ENCODE measurements at regions not wholly inside any gene's neighbourhood (a gene's known extent, or its start where the extent isn't known, plus 50 kb on each side); places are given as distances from the start of the nearest gene placed in this dataset.

DNA sequence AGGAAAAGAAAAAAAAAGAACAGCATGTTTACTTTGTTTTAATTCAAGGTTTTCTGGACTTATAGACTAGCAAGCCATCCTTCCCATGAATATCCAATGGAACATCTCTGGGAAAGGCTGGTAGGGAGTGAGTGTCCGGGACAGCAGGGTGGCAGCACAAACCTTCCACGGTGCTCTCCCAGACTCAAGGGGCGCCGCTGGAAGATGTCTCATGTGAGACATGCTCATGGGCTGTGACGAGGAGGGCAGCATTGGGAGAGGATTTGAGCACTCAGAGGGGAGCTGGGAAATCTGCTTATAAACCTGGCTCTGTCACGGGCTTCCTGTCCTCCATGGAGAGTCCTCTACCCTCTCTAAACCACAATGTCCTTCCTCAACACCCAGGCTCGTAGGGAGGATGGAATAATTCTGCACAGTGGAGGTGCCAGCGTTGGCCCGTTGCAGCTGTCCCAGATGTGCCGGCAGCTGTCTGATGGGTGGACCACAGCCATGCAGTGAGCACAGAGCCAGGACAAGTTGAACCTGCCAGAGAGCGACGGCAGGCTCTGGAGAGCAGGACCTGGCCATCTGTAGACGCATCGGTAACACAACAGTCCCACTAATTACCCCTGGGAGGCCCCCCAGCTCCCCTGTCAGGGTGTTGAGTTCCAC, 100.1 kb upstream of the IGSF21 start:
- ChIA-PET CTCF (no interaction called here), POLR2A (no interaction called here)
- H3K4me3 ChIP-seq (ENCODE audit: low read length), result no peak overlapping the region
- no peaks in the 10 kb centered on the region for H3K36me3 ChIP-seq (ENCODE audit: insufficient read depth, low read length)
- DNase-seq, result no peak
- H3K27ac ChIP-seq (ENCODE audit: low read depth, low read length), result no peak overlapping the region
- no peaks in the 10 kb centered on the region for H3K4me1 ChIP-seq (ENCODE audit: insufficient read depth, low read length)
- no peaks in the 10 kb centered on the region for H3K9me3 ChIP-seq (ENCODE audit: low read length)
- Mint-ChIP-seq H3K4me1 (no peaks in the 10 kb centered on the region), H3K4me3 (no peak overlapping the region), H3K9me3 (peaks cover 0 to 4% (median 0%) of the 10 kb centered on the region in 5 donors), H3K27ac (peak overlapping the region in 1 of 8 donors; percentile 68), H3K36me3 (no peaks in the 10 kb centered on the region), H3K27me3 (peaks cover 13 to 34% of the 10 kb centered on the region in 2 donors)
- no peaks in the 10 kb centered on the region for H3K27me3 ChIP-seq (ENCODE audit: insufficient read depth, low read length, poor library complexity, severe bottlenecking)

DNA sequence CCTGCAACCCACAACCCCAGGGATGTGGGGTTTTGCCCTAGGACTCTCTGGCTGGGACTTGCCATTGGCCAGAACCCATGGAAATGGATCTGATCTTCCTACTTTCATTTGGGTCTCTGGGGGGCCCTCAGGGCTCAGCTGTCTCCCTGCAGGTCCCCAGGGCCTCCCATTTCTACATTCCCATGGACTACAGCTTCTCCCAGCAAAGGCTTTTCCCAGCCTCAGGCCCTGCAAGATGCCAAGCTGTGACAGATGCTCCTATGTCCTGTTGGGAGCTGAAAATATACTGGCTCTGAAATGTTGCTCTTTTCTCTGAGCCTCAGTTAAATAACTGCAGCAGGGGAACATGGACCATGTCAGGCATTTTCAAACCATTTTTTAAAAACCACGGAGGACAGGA, 99.5 kb upstream of the IGSF21 start:
- H3K9me3 ChIP-seq (ENCODE audit: low read length), result no peaks in the 10 kb centered on the region
- H3K27me3 Mint-ChIP-seq, result peaks cover 13 to 31% of the 10 kb centered on the region in 2 donors
- peaks cover 0 to 4% (median 0%) of the 10 kb centered on the region in 5 donors for H3K9me3 Mint-ChIP-seq
- no peak for DNase-seq
- H3K36me3 ChIP-seq (ENCODE audit: insufficient read depth, low read length), result no peaks in the 10 kb centered on the region
- no peak overlapping the region for H3K27ac ChIP-seq (ENCODE audit: low read depth, low read length)
- no peak overlapping the region for H3K27ac Mint-ChIP-seq
- no peaks in the 10 kb centered on the region for H3K4me1 Mint-ChIP-seq
- H3K4me1 ChIP-seq (ENCODE audit: insufficient read depth, low read length), result no peaks in the 10 kb centered on the region
- ChIA-PET CTCF (no interaction called here), POLR2A (no interaction called here)
- H3K36me3 Mint-ChIP-seq, result no peaks in the 10 kb centered on the region
- H3K27me3 ChIP-seq (ENCODE audit: insufficient read depth, low read length, poor library complexity, severe bottlenecking), result no peaks in the 10 kb centered on the region
- H3K4me3 ChIP-seq (ENCODE audit: low read length), result no peak overlapping the region
- no peak overlapping the region for H3K4me3 Mint-ChIP-seq

DNA sequence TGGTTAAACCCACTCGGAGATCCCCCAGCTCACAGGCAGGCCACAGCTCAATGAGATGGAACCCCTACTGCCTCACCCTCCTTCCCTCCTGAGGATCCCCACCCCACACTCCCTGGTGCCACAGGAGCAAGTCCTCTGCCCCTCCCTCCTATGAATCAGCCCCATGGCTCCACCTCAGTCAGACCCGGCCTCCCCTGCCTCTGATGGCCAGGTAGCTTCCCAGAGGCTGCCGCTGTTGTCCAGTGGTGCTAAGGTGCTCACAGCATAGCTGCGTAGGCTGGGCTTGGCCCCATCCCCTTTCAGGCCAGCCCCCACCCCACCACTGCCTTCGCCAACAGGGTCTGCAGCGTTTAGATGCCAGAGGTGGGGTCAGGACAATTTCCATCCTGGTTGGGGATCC, 98.5 kb upstream of the IGSF21 start:
- Histone ChIP-seq H3K4me3 (ENCODE audit: low read length) (no peak overlapping the region), H3K27me3 (ENCODE audit: insufficient read depth, low read length, poor library complexity, severe bottlenecking) (no peaks in the 10 kb centered on the region), H3K36me3 (ENCODE audit: insufficient read depth, low read length) (no peaks in the 10 kb centered on the region), H3K27ac (ENCODE audit: low read depth, low read length) (no peak overlapping the region), H3K9me3 (ENCODE audit: low read length) (no peaks in the 10 kb centered on the region), H3K4me1 (ENCODE audit: insufficient read depth, low read length) (no peaks in the 10 kb centered on the region)
- POLR2A ChIA-PET, result no interaction called here
- Mint-ChIP-seq H3K9me3 (peaks cover 0 to 4% (median 0%) of the 10 kb centered on the region in 5 donors), H3K4me3 (no peak overlapping the region), H3K27ac (no peak overlapping the region), H3K4me1 (no peaks in the 10 kb centered on the region), H3K36me3 (no peaks in the 10 kb centered on the region), H3K27me3 (peaks cover 13 to 24% of the 10 kb centered on the region in 2 donors)
- DNase-seq, result no peak
- CTCF ChIA-PET, result no interaction called here

DNA sequence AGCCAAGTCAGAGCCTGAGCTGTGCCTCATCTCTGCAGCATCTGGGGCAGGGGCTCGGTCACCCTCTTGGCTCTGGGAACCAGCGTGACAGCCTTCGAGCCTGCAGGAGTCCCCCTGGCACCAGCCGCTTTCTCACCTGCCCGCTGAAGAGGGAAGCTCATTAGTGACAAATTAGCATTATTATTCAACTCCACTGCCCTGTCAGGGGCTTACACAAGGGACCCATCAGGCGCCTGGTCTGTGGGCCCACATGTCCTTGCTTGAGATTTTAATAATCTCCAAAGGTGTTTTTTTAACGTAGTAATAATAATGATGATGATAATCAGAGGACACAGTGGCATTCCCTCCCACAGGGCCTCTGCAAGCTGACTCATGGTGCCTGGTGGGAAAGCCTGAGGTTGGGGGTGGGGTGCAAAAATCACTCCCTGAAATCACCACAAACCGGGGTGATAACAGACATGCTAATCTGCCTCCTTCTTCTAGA, 98.1 kb upstream of the IGSF21 start:
- H3K27ac Mint-ChIP-seq, result no peak overlapping the region
- no peaks in the 10 kb centered on the region for H3K4me1 Mint-ChIP-seq
- POLR2A ChIA-PET, result no interaction called here
- DNase-seq, result no peak
- no peaks in the 10 kb centered on the region for H3K27me3 ChIP-seq (ENCODE audit: insufficient read depth, low read length, poor library complexity, severe bottlenecking)
- no peaks in the 10 kb centered on the region for H3K9me3 ChIP-seq (ENCODE audit: low read length)
- H3K27ac ChIP-seq (ENCODE audit: low read depth, low read length), result no peak overlapping the region
- no peaks in the 10 kb centered on the region for H3K36me3 ChIP-seq (ENCODE audit: insufficient read depth, low read length)
- H3K4me3 ChIP-seq (ENCODE audit: low read length), result no peak overlapping the region
- CTCF ChIA-PET, result no interaction called here
- peaks cover 0 to 4% (median 0%) of the 10 kb centered on the region in 5 donors for H3K9me3 Mint-ChIP-seq
- H3K27me3 Mint-ChIP-seq, result peaks cover 11 to 26% of the 10 kb centered on the region in 2 donors
- H3K4me3 Mint-ChIP-seq, result no peak overlapping the region
- H3K36me3 Mint-ChIP-seq, result no peaks in the 10 kb centered on the region
- no peaks in the 10 kb centered on the region for H3K4me1 ChIP-seq (ENCODE audit: insufficient read depth, low read length)

DNA sequence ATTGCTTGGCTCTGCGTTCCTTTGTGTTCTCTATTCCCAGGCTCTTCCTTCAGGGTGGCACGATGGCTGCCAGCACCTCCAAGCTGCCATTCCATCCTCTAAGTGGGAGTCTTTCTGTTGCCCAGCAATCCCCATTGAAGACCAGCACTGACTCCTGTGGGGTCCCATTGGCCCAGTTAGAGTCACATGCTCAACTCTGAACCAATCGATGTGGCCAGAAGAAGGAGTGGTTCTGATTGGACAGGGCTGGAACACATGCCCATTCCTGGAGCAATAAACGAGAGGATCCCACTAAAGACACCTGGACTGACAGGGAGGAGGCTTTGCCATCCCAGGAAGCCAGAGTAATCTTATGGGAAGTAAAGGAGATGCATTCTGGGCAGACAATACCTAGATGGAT, 97.2 kb upstream of the IGSF21 start:
- CTCF ChIA-PET, result no interaction called here
- no peak overlapping the region for H3K27ac ChIP-seq (ENCODE audit: low read depth, low read length)
- no peaks in the 10 kb centered on the region for H3K36me3 ChIP-seq (ENCODE audit: insufficient read depth, low read length)
- no peaks in the 10 kb centered on the region for H3K4me1 ChIP-seq (ENCODE audit: insufficient read depth, low read length)
- no peak for DNase-seq
- H3K4me3 Mint-ChIP-seq, result no peak overlapping the region
- POLR2A ChIA-PET, result no interaction called here
- no peaks in the 10 kb centered on the region for H3K36me3 Mint-ChIP-seq
- H3K4me3 ChIP-seq (ENCODE audit: low read length), result no peak overlapping the region
- peaks cover 0 to 4% (median 0%) of the 10 kb centered on the region in 5 donors for H3K9me3 Mint-ChIP-seq
- H3K4me1 Mint-ChIP-seq, result no peaks in the 10 kb centered on the region
- no peaks in the 10 kb centered on the region for H3K27me3 ChIP-seq (ENCODE audit: insufficient read depth, low read length, poor library complexity, severe bottlenecking)
- no peaks in the 10 kb centered on the region for H3K9me3 ChIP-seq (ENCODE audit: low read length)
- H3K27me3 Mint-ChIP-seq, result peaks cover 14 to 24% of the 10 kb centered on the region in 2 donors
- H3K27ac Mint-ChIP-seq, result no peak overlapping the region

DNA sequence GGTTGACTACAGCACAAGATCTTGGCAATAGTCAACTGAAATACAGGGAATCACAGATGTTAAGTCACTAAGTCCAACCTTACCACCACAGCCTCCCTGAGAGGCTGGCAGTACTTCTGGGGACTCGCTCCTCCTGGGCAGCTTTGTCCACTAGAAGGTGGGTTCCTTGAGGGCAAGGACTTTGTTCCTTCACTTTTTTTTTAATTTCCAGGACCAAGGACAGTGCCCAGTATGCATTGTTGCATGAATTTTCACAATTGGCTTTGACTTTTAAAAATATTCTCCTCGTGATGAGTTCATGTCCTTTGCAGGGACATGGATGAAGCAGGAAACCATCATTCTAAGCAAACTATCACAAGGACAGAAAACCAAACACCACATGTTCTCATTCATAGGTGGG, 96.7 kb upstream of the IGSF21 start:
- H3K27me3 ChIP-seq (ENCODE audit: insufficient read depth, low read length, poor library complexity, severe bottlenecking), result no peaks in the 10 kb centered on the region
- Mint-ChIP-seq H3K27ac (no peak overlapping the region), H3K27me3 (peaks cover 14 to 19% of the 10 kb centered on the region in 2 donors)

DNA sequence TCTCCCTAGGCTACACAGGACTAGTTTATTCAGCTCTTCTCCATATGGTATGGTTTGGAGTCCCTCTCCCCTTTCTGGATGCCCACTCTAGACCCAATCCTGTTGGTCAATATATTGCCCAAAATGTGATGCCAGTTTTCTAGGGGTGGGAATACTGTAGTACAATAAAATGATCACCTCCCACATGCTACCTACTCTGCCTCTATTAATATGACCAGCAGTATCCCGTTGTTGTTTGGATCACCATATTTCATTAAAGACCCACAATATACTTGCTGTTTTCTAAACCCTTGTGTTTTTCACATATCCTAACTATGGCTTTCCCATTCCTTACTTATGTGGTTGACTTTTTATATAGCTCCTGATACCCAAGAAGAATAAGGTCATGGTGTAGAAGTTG, 95.9 kb upstream of the IGSF21 start:
- DNase-seq, result no peak
- H3K4me3 ChIP-seq (ENCODE audit: low read length), result no peak overlapping the region
- POLR2A ChIA-PET, result no interaction called here
- Mint-ChIP-seq H3K27me3 (peaks cover 12 to 15% of the 10 kb centered on the region in 2 donors), H3K4me3 (no peak overlapping the region), H3K36me3 (no peaks in the 10 kb centered on the region), H3K9me3 (peaks cover 0 to 4% (median 1%) of the 10 kb centered on the region in 5 donors), H3K4me1 (no peaks in the 10 kb centered on the region), H3K27ac (no peak overlapping the region)
- H3K27me3 ChIP-seq (ENCODE audit: insufficient read depth, low read length, poor library complexity, severe bottlenecking), result no peaks in the 10 kb centered on the region
- no peak overlapping the region for H3K27ac ChIP-seq (ENCODE audit: low read depth, low read length)
- no peaks in the 10 kb centered on the region for H3K9me3 ChIP-seq (ENCODE audit: low read length)
- no peaks in the 10 kb centered on the region for H3K36me3 ChIP-seq (ENCODE audit: insufficient read depth, low read length)
- H3K4me1 ChIP-seq (ENCODE audit: insufficient read depth, low read length), result no peaks in the 10 kb centered on the region
- CTCF ChIA-PET, result no interaction called here

More for the DNA sequence above, 96.7 kb upstream of the IGSF21 start:
- Histone ChIP-seq H3K4me3 (ENCODE audit: low read length) (no peak overlapping the region), H3K27ac (ENCODE audit: low read depth, low read length) (no peak overlapping the region), H3K4me1 (ENCODE audit: insufficient read depth, low read length) (no peaks in the 10 kb centered on the region), H3K36me3 (ENCODE audit: insufficient read depth, low read length) (no peaks in the 10 kb centered on the region), H3K9me3 (ENCODE audit: low read length) (no peaks in the 10 kb centered on the region)
- ChIA-PET POLR2A (no interaction called here), CTCF (no interaction called here)
- Mint-ChIP-seq H3K4me3 (no peak overlapping the region), H3K4me1 (no peaks in the 10 kb centered on the region), H3K36me3 (no peaks in the 10 kb centered on the region), H3K9me3 (peaks cover 0 to 4% (median 0%) of the 10 kb centered on the region in 5 donors)
- no peak for DNase-seq

DNA sequence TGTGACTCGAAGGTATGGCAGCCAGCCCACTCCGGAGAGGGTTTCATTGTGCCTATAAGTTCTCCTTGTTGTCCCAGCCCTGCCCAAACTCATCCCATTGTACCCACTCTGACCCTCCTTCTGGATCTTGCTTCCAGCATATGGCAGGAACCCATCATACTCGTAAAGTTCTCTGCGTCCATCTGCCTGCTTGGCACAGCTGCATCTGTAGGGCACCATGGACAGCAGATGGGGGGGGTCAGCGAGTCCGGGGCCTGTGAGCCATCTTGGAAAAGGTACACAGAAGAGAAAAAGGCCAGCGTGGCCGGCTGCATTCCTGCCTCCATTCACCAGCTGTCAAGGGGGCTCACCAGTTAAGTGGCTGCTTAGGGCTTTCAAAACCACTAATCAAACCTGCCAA, 94.9 kb upstream of the IGSF21 start:
- no peak for DNase-seq
- no peaks in the 10 kb centered on the region for H3K27me3 ChIP-seq (ENCODE audit: insufficient read depth, low read length, poor library complexity, severe bottlenecking)
- no peak overlapping the region for H3K27ac ChIP-seq (ENCODE audit: low read depth, low read length)
- Mint-ChIP-seq H3K4me3 (no peak overlapping the region), H3K27me3 (peaks cover 12 to 19% of the 10 kb centered on the region in 2 donors), H3K4me1 (no peaks in the 10 kb centered on the region), H3K27ac (no peak overlapping the region), H3K36me3 (no peaks in the 10 kb centered on the region), H3K9me3 (peaks cover 0 to 4% (median 1%) of the 10 kb centered on the region in 5 donors)
- H3K36me3 ChIP-seq (ENCODE audit: insufficient read depth, low read length), result no peaks in the 10 kb centered on the region
- ChIA-PET CTCF (no interaction called here), POLR2A (no interaction called here)
- no peaks in the 10 kb centered on the region for H3K9me3 ChIP-seq (ENCODE audit: low read length)
- H3K4me1 ChIP-seq (ENCODE audit: insufficient read depth, low read length), result no peaks in the 10 kb centered on the region
- H3K4me3 ChIP-seq (ENCODE audit: low read length), result no peak overlapping the region
